IPS-18a (cell line): ENCODE measurements at regions not wholly inside any gene's neighbourhood (a gene's known extent, or its start where the extent isn't known, plus 50 kb on each side); places are given as distances from the start of the nearest gene placed in this dataset.

Source experiments
- H3K27ac ChIP-seq: one replicate; pipeline ENCODE4 v1.5.1; 2013; ENCODE audit warnings: low read length
- H3K27me3 ChIP-seq: one replicate; pipeline ENCODE4 v1.6.1; 2013; ENCODE audit warnings: mild to moderate bottlenecking, low read length; ENCODE audit not compliant: control insufficient read depth, insufficient read depth
- H3K36me3 ChIP-seq: one replicate; pipeline ENCODE4 v1.6.1; 2013; ENCODE audit warnings: low read depth, low read length; ENCODE audit not compliant: control insufficient read depth
- H3K4me1 ChIP-seq: one replicate; pipeline ENCODE4 v1.6.1; 2013; ENCODE audit warnings: low read depth, low read length; ENCODE audit not compliant: control insufficient read depth
- H3K4me3 ChIP-seq: one replicate; pipeline ENCODE4 v1.5.1; 2013; ENCODE audit warnings: low read length
- H3K9ac ChIP-seq: one replicate; pipeline ENCODE4 v1.6.1; 2013; ENCODE audit warnings: mild to moderate bottlenecking, low read length, moderate library complexity
- H3K9me3 ChIP-seq: one replicate; pipeline ENCODE4 v1.6.1; 2013; ENCODE audit warnings: low read depth, low read length; ENCODE audit not compliant: control insufficient read depth

- no peak overlapping the region for H3K27ac ChIP-seq
- H3K4me3 ChIP-seq: no peak overlapping the region
- H3K9ac ChIP-seq: no peak overlapping the region
- H3K36me3 ChIP-seq: no peaks in the 10 kb centered on the region
- H3K27me3 ChIP-seq: no peaks in the 10 kb centered on the region
- no peaks in the 10 kb centered on the region for H3K4me1 ChIP-seq
- H3K9me3 ChIP-seq: no peaks in the 10 kb centered on the region
Measured at GRCh38 chr18:77777163-77777562, 527.5 kb downstream of the GALR1 start.

DNA sequence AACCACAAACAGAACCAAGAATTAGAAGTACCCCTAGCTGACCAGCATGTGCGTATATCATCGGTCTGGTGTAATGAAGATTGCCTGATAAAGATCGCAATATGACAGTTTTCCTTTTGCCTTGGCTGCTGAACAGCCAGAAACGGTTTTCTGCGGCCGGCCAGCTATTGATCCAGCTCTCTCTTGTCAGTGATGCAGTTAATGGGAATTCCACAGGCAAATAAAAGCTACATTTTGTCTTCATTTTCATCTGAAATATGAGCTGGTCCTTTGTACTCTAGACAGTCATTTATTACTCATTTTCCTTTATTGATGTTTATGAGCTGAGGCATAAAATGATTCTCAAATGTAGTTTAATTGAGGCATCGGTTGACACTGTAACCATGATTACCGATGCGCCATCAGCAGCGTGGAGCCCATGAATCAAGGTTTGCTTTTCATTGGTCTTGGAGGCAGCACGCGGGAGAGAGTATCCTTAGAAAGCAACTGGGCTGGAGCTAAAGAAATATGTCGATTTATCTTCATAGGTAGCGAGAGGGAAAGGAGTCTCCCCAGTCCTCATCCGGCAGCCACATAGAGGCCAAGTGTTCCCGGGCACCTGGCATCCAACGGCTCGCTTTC, 535.2 kb downstream of the GALR1 start:
- no peaks in the 10 kb centered on the region for H3K4me1 ChIP-seq
- no peaks in the 10 kb centered on the region for H3K36me3 ChIP-seq
- no peaks in the 10 kb centered on the region for H3K9me3 ChIP-seq
- H3K27ac ChIP-seq: no peak overlapping the region
- H3K4me3 ChIP-seq: no peak overlapping the region
- H3K27me3 ChIP-seq: no peaks in the 10 kb centered on the region
- H3K9ac ChIP-seq: no peak overlapping the region

- no peaks in the 10 kb centered on the region for H3K4me1 ChIP-seq
- H3K9ac ChIP-seq: no peak overlapping the region
- H3K27ac ChIP-seq: no peak overlapping the region
- H3K27me3 ChIP-seq: no peaks in the 10 kb centered on the region
- H3K36me3 ChIP-seq: no peaks in the 10 kb centered on the region
- no peaks in the 10 kb centered on the region for H3K9me3 ChIP-seq
- no peak overlapping the region for H3K4me3 ChIP-seq
Measured at GRCh38 chr18:77785415-77785975, 535.8 kb downstream of the GALR1 start.

- H3K27ac ChIP-seq: no peak overlapping the region
- H3K36me3 ChIP-seq: no peaks in the 10 kb centered on the region
- no peak overlapping the region for H3K9ac ChIP-seq
- no peaks in the 10 kb centered on the region for H3K9me3 ChIP-seq
- H3K4me3 ChIP-seq: no peak overlapping the region
- no peaks in the 10 kb centered on the region for H3K27me3 ChIP-seq
- no peaks in the 10 kb centered on the region for H3K4me1 ChIP-seq
Measured at GRCh38 chr18:77803024-77803423, 553.4 kb downstream of the GALR1 start.

- Histone ChIP-seq H3K9me3 (no peaks in the 10 kb centered on the region), H3K9ac (no peak overlapping the region), H3K36me3 (no peaks in the 10 kb centered on the region), H3K4me1 (no peaks in the 10 kb centered on the region), H3K27me3 (no peaks in the 10 kb centered on the region), H3K27ac (no peak overlapping the region), H3K4me3 (no peak overlapping the region)
Measured at GRCh38 chr18:77804382-77804781, 554.7 kb downstream of the GALR1 start.

- Histone ChIP-seq H3K9me3 (no peaks in the 10 kb centered on the region), H3K9ac (no peak overlapping the region), H3K27me3 (no peaks in the 10 kb centered on the region), H3K36me3 (no peaks in the 10 kb centered on the region), H3K4me1 (no peaks in the 10 kb centered on the region), H3K4me3 (no peak overlapping the region), H3K27ac (no peak overlapping the region)
Measured at GRCh38 chr18:77807650-77808049, 558.0 kb downstream of the GALR1 start.

GRCh38 chr18:77811503-77811902, 561.9 kb downstream of the GALR1 start:
- H3K4me3 ChIP-seq: no peak overlapping the region
- no peaks in the 10 kb centered on the region for H3K27me3 ChIP-seq
- H3K4me1 ChIP-seq: no peaks in the 10 kb centered on the region
- H3K27ac ChIP-seq: no peak overlapping the region
- no peaks in the 10 kb centered on the region for H3K9me3 ChIP-seq
- no peaks in the 10 kb centered on the region for H3K36me3 ChIP-seq
- H3K9ac ChIP-seq: no peak overlapping the region

- H3K4me1 ChIP-seq: no peaks in the 10 kb centered on the region
- H3K9me3 ChIP-seq: no peaks in the 10 kb centered on the region
- H3K27me3 ChIP-seq: no peaks in the 10 kb centered on the region
- no peak overlapping the region for H3K9ac ChIP-seq
- H3K36me3 ChIP-seq: no peaks in the 10 kb centered on the region
- no peak overlapping the region for H3K4me3 ChIP-seq
- H3K27ac ChIP-seq: no peak overlapping the region
Measured at GRCh38 chr18:77815666-77816338, 566.2 kb downstream of the GALR1 start.

GRCh38 chr18:77818328-77818727, 568.7 kb downstream of the GALR1 start:
- Histone ChIP-seq H3K9me3 (no peaks in the 10 kb centered on the region), H3K9ac (no peak overlapping the region), H3K27me3 (no peaks in the 10 kb centered on the region), H3K27ac (no peak overlapping the region), H3K4me1 (no peaks in the 10 kb centered on the region), H3K4me3 (no peak overlapping the region), H3K36me3 (no peaks in the 10 kb centered on the region)

GRCh38 chr18:77820472-77820871, 570.8 kb downstream of the GALR1 start:
- H3K27ac ChIP-seq: no peak overlapping the region
- no peak overlapping the region for H3K4me3 ChIP-seq
- H3K27me3 ChIP-seq: no peaks in the 10 kb centered on the region
- H3K4me1 ChIP-seq: no peaks in the 10 kb centered on the region
- no peaks in the 10 kb centered on the region for H3K36me3 ChIP-seq
- H3K9ac ChIP-seq: no peak overlapping the region
- no peaks in the 10 kb centered on the region for H3K9me3 ChIP-seq

GRCh38 chr18:77821892-77822291, 572.2 kb downstream of the GALR1 start:
- Histone ChIP-seq H3K9ac (no peak overlapping the region), H3K9me3 (no peaks in the 10 kb centered on the region), H3K4me1 (no peaks in the 10 kb centered on the region), H3K4me3 (no peak overlapping the region), H3K27me3 (no peaks in the 10 kb centered on the region), H3K27ac (no peak overlapping the region), H3K36me3 (no peaks in the 10 kb centered on the region)

DNA sequence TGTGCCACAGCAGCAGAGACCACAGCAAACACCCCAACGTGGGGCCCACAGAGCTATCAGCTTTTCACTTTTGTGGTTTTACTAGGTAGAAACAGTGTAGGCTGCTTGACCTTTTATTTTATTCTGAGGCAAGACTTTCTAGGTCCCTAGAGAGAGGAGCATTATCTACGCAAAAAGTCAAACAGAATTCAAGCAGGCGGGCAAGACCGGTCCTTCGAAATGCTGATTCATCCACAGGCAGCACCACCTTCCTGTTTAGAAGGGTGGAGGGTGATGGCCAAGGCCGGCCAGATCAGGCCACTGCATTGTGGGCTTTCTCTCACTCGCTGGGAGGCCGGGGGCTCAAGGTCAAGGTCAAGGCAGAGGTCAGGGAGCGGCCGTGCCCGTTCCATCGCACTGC, 573.0 kb downstream of the GALR1 start:
- no peaks in the 10 kb centered on the region for H3K4me1 ChIP-seq
- no peaks in the 10 kb centered on the region for H3K9me3 ChIP-seq
- no peak overlapping the region for H3K27ac ChIP-seq
- H3K36me3 ChIP-seq: no peaks in the 10 kb centered on the region
- no peak overlapping the region for H3K4me3 ChIP-seq
- H3K9ac ChIP-seq: no peak overlapping the region
- no peaks in the 10 kb centered on the region for H3K27me3 ChIP-seq
